HepG2 (cell line): ENCODE measurements at regions not wholly inside any gene's neighbourhood (a gene's known extent, or its start where the extent isn't known, plus 50 kb on each side); places are given as distances from the start of the nearest gene placed in this dataset.

Experiments
- ATAC-seq: fragments of 200-7000 bp; cut with Tn5 transposase; 3 replicates; pipeline ENCODE4 v1.9.1; 2020; ENCODE audit warnings: mild to moderate bottlenecking, moderate library complexity
- BruUV-seq: library from RNA; stranded (reverse); fragments of 400-500 nt; replicated peaks from 2 replicates; lab custom pipeline; 2021; lab: Mats Ljungman, UMichigan
- CTCF ChIA-PET: fragments of 300-600 bp; formaldehyde crosslinking; extraction: SDS; loops from one replicate; lab custom pipeline; 2021; ENCODE audit warnings: low total read pairs, inconsistent platforms, low intra/inter-chr PET ratio; lab: Yijun Ruan, JAX
- POLR2A ChIA-PET: fragments of 350-600 bp; sonication (Branson Sonifier 250); formaldehyde crosslinking; loops from one replicate; lab custom pipeline; 2020; ENCODE audit warnings: antibody characterized with exemption, inconsistent platforms; lab: Yijun Ruan, JAX
- DNase-seq: peaks from one replicate; pipeline ENCODE4 v3.0.0-alpha.2; 2015; ENCODE audit warnings: low spot score
- FAIRE-seq: peaks from 3 replicates; lab custom pipeline; 2011; peaks lifted over from hg19 to GRCh38; lab: Jason Lieb, UNC
- H2AFZ ChIP-seq: one replicate; pipeline ENCODE4 v1.6.1; 2011; ENCODE audit warnings: low read length, inconsistent platforms
- H3K27ac ChIP-seq: fragments of 300-600 bp; 3 replicates; pipeline ENCODE4 v1.8.0; 2011; ENCODE audit warnings: mixed run types, mild to moderate bottlenecking, mixed read lengths, low read length, inconsistent platforms; ENCODE audit not compliant: insufficient read depth; ENCODE audit errors: extremely low read length
- H3K27me3 ChIP-seq, 2 experiments: fragments of 200-600 bp in 1 of 2; 2 replicates in 1 of 2; 3 replicates in 1 of 2; pipeline versions ENCODE4 v1.6.0 to v1.8.0; 2011; ENCODE audit warnings: low read length in 2 of 2, mild to moderate bottlenecking in 2 of 2, moderate library complexity in 2 of 2, inconsistent platforms in 1 of 2; ENCODE audit not compliant: insufficient read depth in 2 of 2, control insufficient read depth in 1 of 2
- H3K36me3 ChIP-seq, 2 experiments: fragments of 200-600 bp in 1 of 2; replicated peaks in 1 of 2; 2 replicates in 1 of 2; 3 replicates in 1 of 2; pipeline versions ENCODE4 v1.5.1 to v1.8.0; 2011; ENCODE audit warnings: low read length in 2 of 2, inconsistent platforms in 1 of 2; ENCODE audit not compliant: insufficient read depth in 2 of 2, control insufficient read depth in 1 of 2
- H3K4me1 ChIP-seq: 2 replicates; pipeline ENCODE4 v1.5.1; 2012; ENCODE audit warnings: low read length, inconsistent platforms; ENCODE audit not compliant: insufficient read depth
- H3K4me2 ChIP-seq: 2 replicates; pipeline ENCODE4 v1.6.0; 2011; ENCODE audit warnings: low read depth, low read length, inconsistent platforms
- H3K4me3 ChIP-seq, 3 experiments: fragments of 200-600 bp in 1 of 3; sonication (generic), shearing (Covaris generic) in 1 of 3; replicated peaks in 1 of 3; 2 replicates each; pipeline ENCODE4 v1.5.1; 2011 to 2016; ENCODE audit warnings: low read length in 3 of 3, inconsistent platforms in 2 of 3, low read depth in 2 of 3, mild to moderate bottlenecking in 2 of 3, control low read depth in 1 of 3, mixed read lengths in 1 of 3; ENCODE audit not compliant: insufficient read depth in 1 of 3
- H3K79me2 ChIP-seq: one replicate; pipeline ENCODE4 v1.6.1; 2011; ENCODE audit warnings: low read length, inconsistent platforms; ENCODE audit not compliant: insufficient read depth
- H3K9ac ChIP-seq: 2 replicates; pipeline ENCODE4 v1.6.0; 2011; ENCODE audit warnings: mild to moderate bottlenecking, low read depth, low read length, inconsistent platforms; ENCODE audit not compliant: insufficient read depth
- H3K9me3 ChIP-seq: 2 replicates; pipeline ENCODE4 v1.5.1; 2012; ENCODE audit warnings: mild to moderate bottlenecking, low read length
- H4K20me1 ChIP-seq: 2 replicates; pipeline ENCODE4 v1.6.0; 2011; ENCODE audit warnings: inconsistent platforms, mild to moderate bottlenecking, low read length, moderate library complexity; ENCODE audit not compliant: insufficient read depth
- HINFP ChIP-seq: sonication (generic); formaldehyde crosslinking; IDR thresholded peaks from 2 replicates; pipeline ENCODE4 v1.4.0; 2020; ENCODE audit warnings: low read depth, mild to moderate bottlenecking, missing genetic modification reagents
- HMG20A ChIP-seq: IDR thresholded peaks from 2 replicates; pipeline ENCODE4 v1.6.1; 2016; ENCODE audit warnings: borderline replicate concordance
- NFE2L1 ChIP-seq: sonication (generic); formaldehyde crosslinking; IDR thresholded peaks from 2 replicates; pipeline ENCODE4 v1.4.0; 2020; ENCODE audit warnings: missing genetic modification reagents, mild to moderate bottlenecking, borderline replicate concordance
- SPEN ChIP-seq: sonication (generic); formaldehyde crosslinking; IDR thresholded peaks from 2 replicates; pipeline ENCODE4 v1.5.1; 2020; ENCODE audit warnings: low read depth, mild to moderate bottlenecking, missing genetic modification reagents
- XBP1 ChIP-seq: sonication (generic); formaldehyde crosslinking; IDR thresholded peaks from 2 replicates; pipeline ENCODE4 v1.5.0; 2020; ENCODE audit warnings: missing genetic modification reagents
- ZNF83 ChIP-seq: sonication (generic); formaldehyde crosslinking; IDR thresholded peaks from 2 replicates; pipeline ENCODE4 v1.4.0; 2020; ENCODE audit warnings: missing genetic modification reagents, mild to moderate bottlenecking, borderline replicate concordance
- ZSCAN12 ChIP-seq: sonication (generic); formaldehyde crosslinking; IDR thresholded peaks from 2 replicates; pipeline ENCODE4 v1.9.0; 2021; ENCODE audit warnings: mild to moderate bottlenecking, missing genetic modification reagents
- ZSCAN20 ChIP-seq: sonication (generic); formaldehyde crosslinking; IDR thresholded peaks from 2 replicates; pipeline ENCODE4 v1.4.0; 2020; ENCODE audit warnings: missing genetic modification reagents, mild to moderate bottlenecking, borderline replicate concordance
- WGBS: methylation state at CpG from one replicate; pipeline ENCODE4 v1.1.6; 2017; ENCODE audit warnings: low lambda C conversion rate; 5-methylcytosine and 5-hydroxymethylcytosine counted together
- in situ Hi-C: cut with HindIII; loops from 2 replicates; pipeline ENCODE4 v1.10.0; 2017; ENCODE audit warnings: low pct_unique_long_range_greater_than_20kb; ENCODE audit not compliant: extremely low pct_ligation_motif_present
- intact Hi-C: fragments of 100-400 bp; cut with micrococcal nuclease; formaldehyde crosslinking; loops from one replicate; pipeline ENCODE4 v1.10.0; 2022; ENCODE audit not compliant: unreplicated experiment
- TF ChIP-seq, protein P1 (sequence below): IDR thresholded peaks from 2 replicates; pipeline ENCODE4 v1.6.1; 2016; ENCODE audit warnings: low read depth
- TF ChIP-seq, protein P2 (sequence below): sonication (generic); formaldehyde crosslinking; conservative IDR thresholded peaks from 2 replicates; pipeline ENCODE4 v1.8.0; 2022; ENCODE audit warnings: low read depth, missing genetic modification reagents

GRCh38 chr5:97364731-97365130 lies 181.7 kb upstream of the RIOK2 start:
- no peaks in the 10 kb centered on the region; a peak in 1 of 5 replicates for H3K27me3 ChIP-seq
- ChIA-PET POLR2A (no interaction called here), CTCF (no interaction called here)
- in situ Hi-C loops: no loop called here
- FAIRE-seq (no peak), DNase-seq (no peak), ATAC-seq (no peak)
- H4K20me1 ChIP-seq: no peaks in the 10 kb centered on the region
- H3K4me3 ChIP-seq: no peak overlapping the region
- H3K27ac ChIP-seq: no peak overlapping the region
- H2AFZ ChIP-seq: no peak overlapping the region
- H3K4me2 ChIP-seq: no peak overlapping the region
- TF ChIP-seq ZSCAN20 (CRISPR knock-in tag) (no peak), NFE2L1 (no peak), HINFP (CRISPR knock-in tag) (no peak), SPEN (CRISPR knock-in tag) (no peak), ZNF83 (CRISPR knock-in tag) (no peak), ZSCAN12 (CRISPR knock-in tag) (no peak), HMG20A (CRISPR knock-in tag) (no peak), XBP1 (CRISPR knock-in tag) (no peak)
- TF ChIP-seq, protein P1, sequence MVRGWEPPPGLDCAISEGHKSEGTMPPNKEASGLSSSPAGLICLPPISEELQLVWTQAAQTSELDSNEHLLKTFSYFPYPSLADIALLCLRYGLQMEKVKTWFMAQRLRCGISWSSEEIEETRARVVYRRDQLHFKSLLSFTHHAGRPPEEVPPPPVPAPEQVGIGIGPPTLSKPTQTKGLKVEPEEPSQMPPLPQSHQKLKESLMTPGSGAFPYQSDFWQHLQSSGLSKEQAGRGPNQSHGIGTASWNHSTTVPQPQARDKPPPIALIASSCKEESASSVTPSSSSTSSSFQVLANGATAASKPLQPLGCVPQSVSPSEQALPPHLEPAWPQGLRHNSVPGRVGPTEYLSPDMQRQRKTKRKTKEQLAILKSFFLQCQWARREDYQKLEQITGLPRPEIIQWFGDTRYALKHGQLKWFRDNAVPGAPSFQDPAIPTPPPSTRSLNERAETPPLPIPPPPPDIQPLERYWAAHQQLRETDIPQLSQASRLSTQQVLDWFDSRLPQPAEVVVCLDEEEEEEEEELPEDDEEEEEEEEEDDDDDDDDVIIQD (CRISPR knock-in tag): no peak
- TF ChIP-seq, protein P2, sequence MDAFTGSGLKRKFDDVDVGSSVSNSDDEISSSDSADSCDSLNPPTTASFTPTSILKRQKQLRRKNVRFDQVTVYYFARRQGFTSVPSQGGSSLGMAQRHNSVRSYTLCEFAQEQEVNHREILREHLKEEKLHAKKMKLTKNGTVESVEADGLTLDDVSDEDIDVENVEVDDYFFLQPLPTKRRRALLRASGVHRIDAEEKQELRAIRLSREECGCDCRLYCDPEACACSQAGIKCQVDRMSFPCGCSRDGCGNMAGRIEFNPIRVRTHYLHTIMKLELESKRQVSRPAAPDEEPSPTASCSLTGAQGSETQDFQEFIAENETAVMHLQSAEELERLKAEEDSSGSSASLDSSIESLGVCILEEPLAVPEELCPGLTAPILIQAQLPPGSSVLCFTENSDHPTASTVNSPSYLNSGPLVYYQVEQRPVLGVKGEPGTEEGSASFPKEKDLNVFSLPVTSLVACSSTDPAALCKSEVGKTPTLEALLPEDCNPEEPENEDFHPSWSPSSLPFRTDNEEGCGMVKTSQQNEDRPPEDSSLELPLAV (CRISPR knock-in tag): no peak
- intact Hi-C loops: no loop called here
- no peaks in the 10 kb centered on the region for H3K36me3 ChIP-seq
- no peaks in the 10 kb centered on the region for H3K9me3 ChIP-seq
- BruUV-seq: no TSS peak
- no peak overlapping the region for H3K9ac ChIP-seq
- no peaks in the 10 kb centered on the region for H3K79me2 ChIP-seq
- WGBS: 0% methylated on average over 1 of the region's 1 CpG
- H3K4me1 ChIP-seq: no peaks in the 10 kb centered on the region
